NCI-H1105 treated with DMSO at 0.1 percent for 48 hours (cell line): ENCODE measurements at regions not wholly inside any gene's neighbourhood (a gene's known extent, or its start where the extent isn't known, plus 50 kb on each side); places are given as distances from the start of the nearest gene placed in this dataset.

Experiments
- DNase-seq: peaks from one replicate; lab custom pipeline; 2025; lab: John Stamatoyannopoulos, UW

DNA sequence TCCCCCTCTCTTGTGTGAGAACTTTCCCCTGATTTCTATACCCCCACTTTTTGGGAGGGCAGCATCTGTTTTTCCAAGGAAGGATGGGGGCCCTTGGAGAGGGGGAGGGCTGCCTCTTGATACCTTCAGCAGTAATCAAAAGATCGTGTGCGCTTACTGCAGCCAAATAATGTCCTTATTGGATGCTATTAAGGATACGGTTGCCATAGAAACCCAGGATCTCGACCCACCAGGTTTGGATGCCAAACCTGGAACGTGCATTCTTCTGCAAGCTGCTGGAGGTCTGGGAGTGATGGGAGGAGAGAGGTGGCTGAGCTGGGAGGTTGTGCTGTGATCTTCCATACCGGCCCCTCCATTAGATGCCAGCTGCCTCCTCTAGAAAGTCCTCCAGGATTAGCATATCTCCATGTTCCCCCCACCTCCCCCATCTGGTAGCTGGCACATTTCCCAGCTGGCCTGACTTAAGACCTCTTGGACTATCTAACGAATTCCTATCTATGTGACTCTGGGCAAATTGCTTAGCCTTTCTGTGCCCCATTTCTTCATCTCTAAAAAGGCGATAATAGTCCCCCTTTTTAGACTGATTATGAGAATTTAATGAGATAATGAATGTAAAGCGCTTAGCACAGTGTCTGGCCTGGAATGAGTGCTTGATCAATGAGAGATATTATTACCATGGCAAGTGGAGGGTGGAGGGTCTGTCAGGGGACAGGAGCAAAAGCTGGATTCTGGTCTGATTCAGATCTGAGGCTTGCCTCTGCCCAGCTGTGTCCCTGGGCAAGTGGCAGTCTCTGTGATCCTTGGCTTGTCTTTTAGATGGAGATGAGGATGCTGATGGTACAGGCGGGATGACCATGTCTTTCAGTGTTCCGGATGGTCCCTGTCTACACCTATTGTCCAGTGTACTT is 78.5 kb upstream of the PCBD1 start:
- no peak for DNase-seq

DNA sequence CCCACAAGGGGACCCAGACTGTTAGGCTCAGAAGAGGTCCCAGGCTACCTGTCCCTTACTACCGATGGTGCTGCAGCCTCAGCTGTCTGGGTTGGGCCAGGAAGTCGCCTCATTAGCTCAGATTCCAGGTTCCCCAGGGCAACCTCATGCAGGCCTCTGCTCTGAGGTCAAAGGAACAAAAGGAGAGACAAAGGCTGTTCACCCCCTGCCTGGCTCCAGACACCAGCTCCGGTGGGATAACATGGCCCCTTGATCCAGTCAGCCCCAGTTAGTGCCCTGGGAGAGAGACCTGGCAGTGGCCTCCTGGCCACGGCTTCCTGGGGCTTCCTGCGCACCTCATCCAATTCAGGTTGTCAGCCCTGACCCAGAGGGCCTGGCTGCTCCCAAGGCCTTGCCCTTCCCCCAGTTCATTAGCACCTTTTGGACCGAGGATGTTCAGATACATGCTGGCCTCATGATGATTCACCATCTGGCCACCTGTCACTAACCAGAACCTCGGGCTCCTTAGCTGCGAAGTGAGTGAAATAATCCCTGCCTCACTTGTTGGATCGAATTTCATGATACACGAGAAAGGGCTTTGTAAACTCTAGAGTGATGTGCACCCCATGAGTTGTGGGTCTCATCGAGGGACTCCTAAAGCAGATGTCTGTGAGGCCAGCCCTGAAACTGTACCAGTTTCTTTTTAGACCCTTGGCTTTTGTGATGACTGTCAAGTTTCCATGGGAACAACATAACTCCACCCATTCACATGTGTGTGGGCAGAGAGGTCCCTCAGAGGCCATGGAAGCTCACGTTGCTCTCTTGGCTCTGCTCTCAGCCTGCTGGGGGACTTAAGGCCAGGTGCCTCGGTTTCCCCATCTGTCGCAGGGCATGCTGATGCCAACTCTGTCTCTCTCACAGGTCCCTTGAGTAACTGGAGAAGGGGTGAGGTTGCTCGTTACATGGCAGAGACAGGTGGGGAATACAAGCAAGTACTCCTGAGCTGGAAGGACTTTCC is 79.5 kb upstream of the PCBD1 start:
- DNase-seq: no peak

DNA sequence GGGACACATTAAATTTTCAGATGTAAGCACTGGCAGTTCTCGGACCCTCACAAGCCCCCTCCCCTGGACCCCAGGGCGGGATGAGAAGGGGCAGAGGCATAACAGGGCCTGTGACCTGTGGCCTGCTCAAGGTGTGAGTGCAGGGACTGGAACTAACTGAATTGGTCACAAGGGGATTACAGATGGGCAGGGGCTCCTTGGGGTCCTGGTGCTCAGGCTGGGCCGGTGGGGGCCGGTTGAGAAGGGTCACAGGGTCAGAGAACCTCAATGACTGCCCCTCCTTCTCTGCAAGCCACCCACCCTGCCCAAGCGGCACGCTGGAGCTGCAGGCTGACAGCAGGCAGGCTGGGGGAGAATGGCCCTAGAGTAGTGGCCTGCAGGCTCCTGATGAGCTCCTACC is 80.8 kb upstream of the PCBD1 start:
- DNase-seq: no peak

DNA sequence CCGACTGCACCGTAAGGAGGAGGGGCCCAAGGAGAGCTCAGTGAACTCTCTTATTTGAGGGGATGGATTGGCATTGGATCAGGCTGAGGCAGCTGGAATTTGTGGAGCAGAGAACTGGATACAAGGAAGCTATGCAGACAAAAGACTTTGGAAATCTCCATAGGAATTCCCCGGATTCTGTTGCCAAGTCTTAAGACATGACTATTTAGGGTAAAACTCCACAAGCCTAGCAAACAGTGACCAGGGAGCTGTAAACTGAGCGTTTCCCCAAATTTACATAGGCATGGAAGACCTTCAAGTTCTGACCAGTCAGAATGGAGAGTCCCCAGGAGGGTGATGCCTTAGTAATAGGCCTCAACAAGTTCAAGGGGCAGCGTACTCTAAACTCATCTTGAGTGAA is 82.5 kb upstream of the PCBD1 start:
- DNase-seq: no peak

DNA sequence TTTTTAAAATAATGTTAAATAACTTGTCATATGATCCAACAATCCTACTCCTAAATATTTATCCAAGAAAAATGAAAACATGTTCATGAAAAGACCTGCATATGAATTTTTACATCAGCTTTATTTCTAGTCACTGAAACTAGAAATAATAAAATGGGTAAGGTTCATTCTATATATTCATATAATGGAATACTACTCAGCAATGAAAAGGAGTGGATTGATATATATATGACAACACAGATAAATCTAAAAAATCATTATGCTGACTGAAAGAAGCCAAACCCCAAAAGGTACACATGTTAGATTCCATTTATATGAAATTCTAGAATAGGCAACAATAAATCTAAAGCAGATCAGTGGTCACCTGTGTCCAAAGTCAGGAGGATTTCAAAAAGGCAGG is 84.9 kb upstream of the PCBD1 start:
- no peak for DNase-seq

DNA sequence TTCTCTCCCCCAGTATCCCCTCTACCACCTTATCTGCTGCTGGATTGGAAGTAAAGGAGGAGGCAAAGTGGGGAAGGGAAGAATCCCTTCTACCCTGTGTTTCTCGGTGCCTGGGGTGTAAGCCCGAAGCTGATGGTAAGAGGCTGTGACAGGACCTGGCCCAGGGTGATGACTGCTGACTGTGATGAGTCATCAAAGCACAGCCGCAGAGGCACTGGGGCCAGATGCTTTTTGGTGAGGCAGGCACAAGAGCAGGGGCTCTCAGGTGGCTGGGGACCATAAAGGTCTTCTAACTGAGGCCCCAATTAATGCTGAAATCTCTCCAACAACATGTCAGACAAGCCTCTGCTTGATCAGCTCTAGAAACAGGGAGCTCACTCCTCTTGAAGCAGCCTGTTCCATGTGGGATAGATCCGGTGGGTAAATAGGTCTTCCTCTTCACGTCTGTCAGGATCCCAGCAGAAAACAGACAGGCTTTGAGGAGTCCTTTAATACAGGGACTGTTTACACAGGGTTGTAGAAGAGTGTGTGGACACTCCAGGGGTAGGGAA is 86.1 kb upstream of the PCBD1 start:
- DNase-seq: no peak

DNA sequence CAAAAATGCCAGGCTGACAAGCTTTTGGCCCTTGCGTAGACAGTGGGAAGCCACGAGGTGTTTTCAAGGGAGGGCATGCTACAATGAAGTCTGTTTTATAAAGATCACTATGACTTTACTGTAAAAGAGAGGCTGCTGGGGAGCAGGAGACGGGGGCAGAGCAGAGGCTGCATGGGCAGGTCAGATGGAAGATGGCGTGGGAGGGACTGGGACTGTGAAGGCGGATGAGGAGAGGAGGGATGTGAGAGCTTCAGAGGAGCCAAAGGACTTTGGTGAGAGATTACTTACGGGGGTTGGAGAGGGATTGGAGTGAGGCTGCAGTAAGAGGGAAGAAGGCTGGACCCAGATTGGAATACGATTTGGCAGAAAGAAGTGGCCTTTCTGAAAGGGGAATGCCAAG is 86.6 kb upstream of the PCBD1 start:
- no peak for DNase-seq

DNA sequence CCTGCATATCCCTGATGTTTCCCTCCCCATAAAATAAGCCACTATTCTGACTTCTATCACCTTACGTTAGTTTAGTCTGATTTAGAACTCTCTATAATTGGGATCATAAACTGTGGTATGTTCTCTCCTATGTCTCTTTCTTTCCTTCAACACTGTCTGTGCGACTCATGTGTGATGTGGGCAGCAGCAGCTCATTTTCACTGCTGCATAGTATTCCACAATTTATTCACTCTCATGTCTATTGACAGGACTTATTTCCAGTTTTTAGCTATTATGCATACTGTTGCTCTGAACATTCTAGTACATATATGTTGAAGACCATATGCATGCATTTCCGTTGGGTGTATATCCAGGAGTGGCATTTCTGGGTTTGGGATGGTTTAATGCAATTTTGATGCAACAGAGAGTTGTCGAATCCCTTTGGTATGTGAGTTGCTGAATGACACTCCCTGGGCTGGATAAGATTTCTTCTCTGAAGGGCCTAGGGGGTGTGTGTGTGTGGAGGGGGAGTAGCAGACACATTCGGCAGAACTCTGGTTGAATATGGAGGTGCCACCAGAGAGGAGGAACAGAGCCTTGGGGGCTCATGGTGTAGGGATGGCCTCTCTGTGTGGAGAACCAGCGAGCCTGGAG is 87.8 kb upstream of the PCBD1 start:
- DNase-seq: no peak

DNA sequence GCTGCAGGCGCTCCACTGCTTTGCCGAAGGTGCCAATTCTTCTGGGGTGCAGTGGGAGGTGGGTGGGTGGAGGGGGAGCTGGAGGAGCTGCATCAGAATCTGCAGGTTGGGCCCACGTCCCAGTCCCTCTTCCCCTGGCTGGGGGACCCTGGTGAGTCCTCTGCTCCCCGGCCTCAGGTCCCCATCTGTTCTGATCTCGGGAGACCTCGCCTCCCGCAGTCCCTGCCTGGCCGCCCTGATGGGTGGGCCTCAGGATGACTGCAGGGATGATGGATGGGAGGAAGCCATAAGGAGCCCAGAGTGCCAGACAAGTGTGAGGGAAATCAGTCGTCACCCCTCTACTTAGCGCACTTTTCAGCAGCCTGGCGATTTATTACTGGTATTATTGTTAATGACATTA is 89.3 kb upstream of the PCBD1 start:
- DNase-seq: no peak

DNA sequence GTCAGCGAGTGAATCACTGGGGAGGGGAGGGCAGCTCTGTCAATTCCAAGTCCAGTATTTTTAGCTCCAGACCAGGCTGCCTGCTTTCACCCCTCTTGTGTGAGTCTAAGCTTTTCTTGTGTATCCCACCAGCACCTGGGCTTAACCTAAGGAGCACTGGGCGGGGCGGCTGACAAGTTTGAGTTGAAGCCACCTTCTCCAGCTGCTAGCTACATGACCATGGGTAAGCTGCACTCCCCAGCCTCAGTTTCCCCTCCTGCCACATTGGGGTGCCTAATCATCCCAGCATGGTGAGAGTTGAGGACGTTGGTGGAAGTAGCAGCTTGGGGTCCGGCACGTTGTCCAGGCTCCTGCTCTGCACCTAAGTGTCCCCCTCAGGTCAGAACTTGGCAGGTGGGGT is 89.8 kb upstream of the PCBD1 start:
- no peak for DNase-seq

DNA sequence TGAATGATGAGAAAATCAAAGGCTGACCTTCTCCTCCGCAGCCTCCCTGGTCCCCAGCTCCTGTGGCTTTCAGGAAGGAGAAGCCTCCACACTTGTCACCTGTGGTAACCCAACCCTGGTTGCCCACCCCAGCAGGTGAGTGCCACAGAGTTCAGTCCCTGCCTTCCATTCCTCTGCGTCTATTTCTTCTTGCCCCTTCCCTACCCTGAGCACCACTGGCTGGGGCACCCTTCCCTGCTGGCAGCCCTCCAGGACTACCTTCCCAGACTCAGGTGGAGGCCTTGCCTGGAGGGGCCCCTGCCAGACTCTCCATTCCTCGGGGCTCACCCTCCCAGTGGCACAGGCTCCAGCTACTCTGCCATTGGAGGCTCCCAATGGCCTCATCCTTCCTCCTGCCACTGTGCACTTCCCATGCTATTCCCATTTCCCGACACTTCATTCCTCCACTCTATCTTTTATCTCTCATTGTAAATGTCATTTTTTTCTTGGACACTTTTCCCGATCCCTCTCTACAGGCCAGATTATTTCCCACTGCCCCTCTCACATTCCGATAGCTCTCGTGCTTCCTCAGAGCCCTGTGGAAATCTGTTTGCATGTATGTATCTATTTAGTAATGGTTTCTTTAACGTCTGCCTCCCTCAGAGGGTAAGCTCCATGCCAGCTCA is 90.6 kb upstream of the PCBD1 start:
- no peak for DNase-seq

DNA sequence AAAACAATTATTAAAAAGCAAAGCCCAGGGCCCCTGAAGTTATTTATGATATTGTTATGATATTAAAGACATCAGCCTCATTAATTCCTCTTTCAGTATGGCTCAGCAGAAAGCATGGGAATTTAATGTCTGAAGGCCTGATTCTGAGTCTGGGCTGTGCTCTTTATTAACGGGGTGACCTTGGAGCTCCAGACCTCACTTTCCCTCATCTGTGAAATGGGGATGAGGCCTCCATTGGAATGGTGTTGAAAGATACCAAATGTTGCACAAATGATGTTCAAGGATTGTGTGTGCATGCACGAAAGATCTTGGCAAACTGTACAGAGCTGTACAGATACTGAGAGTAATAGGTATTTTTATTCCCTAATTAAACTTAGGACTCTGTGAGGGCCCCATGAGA is 92.3 kb upstream of the PCBD1 start:
- DNase-seq: no peak

DNA sequence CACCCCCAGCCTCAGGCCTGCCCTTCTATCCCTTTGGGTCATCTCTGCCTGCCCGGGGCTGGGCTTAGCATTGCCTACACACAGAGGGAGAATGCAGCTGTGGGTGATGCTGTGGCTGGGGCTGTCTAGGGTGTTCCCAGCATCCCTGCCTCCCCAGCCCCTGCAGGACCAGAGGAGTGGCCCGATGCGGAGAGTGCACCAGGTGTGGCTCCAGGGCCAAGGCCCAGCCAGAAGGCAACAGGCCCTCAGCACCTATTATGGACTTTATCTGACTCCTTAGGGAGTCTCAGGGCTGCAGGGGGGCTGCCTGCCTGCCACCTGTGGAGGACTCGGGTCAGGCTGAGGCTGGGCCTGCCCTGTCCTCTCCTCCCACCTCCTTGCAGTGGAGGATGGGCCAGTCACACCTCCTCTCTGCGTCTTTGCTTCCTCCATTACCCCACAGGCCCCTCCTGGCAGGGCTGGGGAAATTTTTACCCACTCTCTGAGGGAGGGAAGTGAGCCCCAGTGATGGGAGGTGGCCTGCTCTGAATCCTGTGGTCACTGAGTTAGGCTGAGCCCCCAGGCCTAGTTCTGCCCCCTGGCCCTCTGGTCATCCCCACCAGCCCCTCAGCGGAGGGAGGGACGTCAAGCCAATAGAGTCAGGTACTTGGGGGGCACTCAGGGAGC is 92.9 kb upstream of the PCBD1 start:
- no peak for DNase-seq

DNA sequence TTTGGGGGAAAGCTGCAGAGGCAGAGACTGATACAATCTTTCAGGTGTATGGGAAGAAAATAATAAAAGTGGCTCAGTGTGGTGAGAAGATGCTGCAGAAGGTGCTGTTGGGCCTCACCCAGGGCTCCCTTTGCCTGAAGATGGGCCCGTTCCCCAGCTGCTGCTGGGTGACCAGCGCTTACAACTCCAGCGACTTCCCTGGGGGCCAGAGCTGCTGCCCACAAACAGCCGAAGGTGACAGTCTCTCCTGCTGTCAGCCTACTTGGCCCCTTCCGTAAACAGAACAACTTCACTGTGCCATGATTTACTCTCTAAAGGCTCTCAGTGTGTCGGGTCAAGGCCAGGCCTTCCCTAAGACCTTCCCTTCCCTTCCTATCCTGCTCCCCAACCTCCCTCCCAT is 93.6 kb upstream of the PCBD1 start:
- DNase-seq: no peak

DNA sequence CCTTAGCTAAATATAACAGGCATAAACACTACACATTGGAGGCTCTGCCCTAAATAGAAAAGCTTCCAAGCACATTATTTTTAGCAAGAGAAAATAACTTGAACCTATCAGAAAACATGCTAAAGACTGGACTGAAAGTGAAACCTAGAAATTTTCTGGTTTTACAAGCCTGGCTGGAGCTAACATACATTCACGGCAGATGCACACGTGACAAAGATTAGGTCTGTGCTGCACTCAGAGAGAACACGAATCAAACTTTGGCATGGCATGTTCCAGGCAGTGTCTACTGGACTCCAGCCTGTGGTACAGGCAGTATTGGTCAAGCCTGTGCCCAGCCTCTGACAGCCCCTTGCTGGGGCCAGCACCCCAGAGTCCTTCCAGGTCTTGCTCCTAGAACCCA is 94.1 kb upstream of the PCBD1 start:
- no peak for DNase-seq

DNA sequence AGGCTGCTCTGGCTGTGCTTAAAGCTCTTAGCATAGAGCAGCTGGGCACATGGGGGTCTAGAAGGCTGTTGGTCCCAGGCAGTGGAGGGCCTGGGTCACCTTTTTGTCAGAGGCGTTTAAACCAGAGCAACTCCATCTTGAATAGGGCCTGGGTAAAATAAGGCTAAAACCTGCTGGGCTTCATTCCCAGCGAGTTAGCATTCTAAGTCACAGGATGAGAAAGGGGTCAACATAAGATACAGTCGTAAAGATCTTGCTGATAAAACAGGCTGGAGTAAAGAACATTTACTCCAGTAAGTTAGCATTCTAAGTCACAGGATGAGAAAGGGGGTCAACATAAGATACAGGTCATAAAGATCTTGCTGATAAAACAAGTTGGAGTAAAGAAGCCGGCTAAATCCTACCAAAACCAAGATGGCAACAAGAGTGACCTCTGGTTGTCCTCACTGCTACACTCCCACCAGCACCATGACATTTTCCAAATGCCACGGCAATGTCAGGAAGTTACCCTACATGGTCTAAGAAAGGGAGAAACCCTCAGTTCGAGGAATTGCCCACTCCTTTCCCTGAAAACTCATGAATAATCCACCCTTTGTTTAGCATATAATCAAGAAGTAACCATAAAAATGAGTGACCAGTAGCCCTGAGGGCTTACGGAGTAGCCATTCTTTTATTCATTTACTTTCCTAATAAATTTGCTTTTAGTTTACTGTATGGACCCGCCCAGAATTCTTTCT is 96.8 kb upstream of the PCBD1 start:
- no peak for DNase-seq

DNA sequence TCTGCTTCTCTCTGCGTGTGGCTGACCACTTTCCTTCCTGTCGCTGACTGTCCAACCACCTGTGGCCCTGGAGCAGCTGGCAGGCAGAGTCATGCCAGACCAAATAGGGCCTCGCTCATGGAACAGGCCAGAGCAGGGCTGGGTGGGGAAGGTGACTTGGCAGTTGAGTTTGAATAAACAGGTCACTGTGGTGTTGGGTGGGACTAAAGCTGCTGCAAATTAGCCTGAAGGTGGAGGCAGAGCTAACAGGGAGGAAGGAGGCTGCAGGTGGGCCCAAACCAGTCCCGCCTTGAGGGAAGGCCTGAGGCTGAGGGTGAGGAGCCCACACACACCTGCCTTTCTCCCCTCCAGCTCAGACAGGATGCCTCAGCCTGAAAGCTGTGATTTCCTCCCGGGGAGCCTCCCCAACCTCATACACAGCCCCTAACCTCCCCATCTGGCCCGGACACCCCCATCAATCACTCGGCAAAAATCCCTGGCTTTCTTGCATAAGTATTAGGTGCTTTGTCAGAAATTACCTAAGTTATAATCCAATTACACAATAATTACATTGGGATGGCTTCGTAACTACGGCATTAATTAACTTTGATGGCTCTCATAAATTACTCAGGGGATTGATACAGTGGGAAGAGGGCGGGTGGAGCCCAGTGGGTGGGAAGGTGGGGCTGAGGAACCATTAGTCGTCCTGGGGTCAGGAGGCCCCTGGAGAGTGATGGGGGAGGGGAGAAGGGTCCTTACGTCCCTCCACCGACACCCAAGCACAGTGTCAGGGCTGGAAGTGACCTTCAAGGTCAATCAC is 97.7 kb upstream of the PCBD1 start:
- peak; percentile 37 for DNase-seq

DNA sequence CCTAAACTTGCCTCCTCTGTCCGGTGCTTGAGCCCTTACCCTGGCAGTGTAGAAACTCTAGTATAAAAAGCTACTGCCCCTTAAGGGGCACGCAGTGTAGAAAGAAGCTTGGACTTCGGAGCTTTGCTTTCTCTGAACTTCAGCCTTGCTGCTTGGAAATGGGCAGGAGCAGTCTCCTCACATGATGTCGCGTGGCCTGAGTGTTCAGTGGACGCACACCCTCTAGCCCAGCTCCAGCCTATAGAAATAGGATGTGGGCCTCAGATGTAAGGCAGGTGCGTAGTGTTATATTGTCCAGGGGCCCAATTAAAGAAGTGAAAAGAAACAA is 98.2 kb upstream of the PCBD1 start:
- DNase-seq: no peak

DNA sequence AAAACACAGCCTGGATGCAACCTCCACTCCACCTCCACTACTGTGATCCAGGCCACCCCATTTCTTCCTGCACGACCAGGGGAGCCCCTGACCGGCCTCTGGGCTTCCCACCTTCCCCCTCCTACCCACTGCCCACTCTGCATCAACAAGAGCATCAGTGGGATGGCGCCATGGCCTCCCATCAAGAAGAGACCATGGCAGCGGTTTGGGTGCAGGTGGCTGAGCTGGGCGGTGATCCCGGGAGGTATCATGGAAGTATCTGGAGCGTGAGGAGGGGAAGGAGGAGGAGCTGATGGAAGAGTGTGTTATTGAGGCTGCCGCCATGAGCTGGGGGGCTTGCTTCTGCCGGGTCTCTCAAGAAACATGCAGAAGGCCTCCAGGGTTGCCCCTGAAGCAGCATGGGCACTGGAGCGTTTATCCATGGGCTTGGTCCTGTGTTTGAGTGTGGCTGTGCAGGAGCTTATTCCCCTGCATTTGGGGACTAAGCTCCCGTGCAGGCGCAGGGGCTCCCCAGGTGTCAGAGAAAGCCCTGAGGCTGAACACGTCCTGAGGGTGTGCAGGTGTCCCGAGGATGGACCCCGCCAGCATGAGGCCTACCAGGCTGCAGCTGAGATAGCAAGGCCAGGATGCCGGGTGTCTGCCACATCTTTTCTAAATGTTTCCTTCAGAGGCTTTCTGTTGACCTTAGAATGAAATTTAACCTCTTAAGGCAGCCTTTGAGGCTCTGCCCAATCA is 99.2 kb upstream of the PCBD1 start:
- no peak for DNase-seq
